Forelimb muscle (tissue), 1 donor: ENCODE measurements at regions not wholly inside any gene's neighbourhood (a gene's known extent, or its start where the extent isn't known, plus 50 kb on each side); places are given as distances from the start of the nearest gene placed in this dataset.

Experiments used
- DNase-seq: peaks from one replicate; pipeline ENCODE4 v3.0.0-alpha.2; 2013; ENCODE audit warnings: low read depth

- no peak for DNase-seq
Observed at GRCh38 chr11:131299598-131300438, 70.6 kb upstream of the NTM start.

GRCh38 chr11:131300439-131300717 lies 70.0 kb upstream of the NTM start:
- DNase-seq, result no peak

DNA sequence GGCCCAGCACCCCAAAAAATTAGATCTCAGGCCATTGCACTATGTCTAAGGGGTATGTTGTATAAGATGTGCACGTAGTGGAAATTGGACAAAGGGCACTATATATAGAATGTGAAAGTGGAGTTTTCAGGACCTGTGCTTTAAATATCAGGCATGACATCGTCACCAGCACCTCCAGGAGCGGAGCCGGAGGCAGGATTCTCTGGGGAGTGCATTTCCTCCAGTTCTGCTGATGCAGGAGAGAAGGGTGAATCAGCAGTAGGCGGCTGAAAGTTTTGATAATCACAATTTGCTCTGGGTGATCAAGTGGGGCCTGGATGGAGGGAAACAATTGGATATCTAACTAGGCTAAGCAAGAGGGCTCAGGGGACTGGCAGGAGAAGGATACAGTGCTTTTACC lies 69.1 kb upstream of the NTM start:
- DNase-seq, result no peak

DNA sequence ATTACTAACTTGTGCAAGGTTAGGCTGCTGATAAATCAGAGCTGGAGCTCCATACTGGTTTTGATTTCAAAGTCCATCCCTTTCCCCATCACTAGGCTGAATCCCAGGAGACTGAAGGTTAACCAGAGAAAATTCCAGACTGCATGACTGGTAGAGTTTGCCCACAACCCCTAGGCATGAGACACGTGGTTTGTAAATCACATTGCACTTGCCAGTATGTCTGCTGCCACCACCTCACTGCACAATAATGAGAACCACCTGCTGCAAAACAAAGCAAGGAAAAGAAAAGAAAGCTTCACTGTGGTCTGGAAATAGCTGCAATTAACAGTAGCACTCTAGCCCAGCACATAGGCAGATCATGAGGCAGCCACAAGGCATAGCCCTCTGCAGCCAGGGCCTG lies 67.6 kb upstream of the NTM start:
- DNase-seq, result no peak

DNA sequence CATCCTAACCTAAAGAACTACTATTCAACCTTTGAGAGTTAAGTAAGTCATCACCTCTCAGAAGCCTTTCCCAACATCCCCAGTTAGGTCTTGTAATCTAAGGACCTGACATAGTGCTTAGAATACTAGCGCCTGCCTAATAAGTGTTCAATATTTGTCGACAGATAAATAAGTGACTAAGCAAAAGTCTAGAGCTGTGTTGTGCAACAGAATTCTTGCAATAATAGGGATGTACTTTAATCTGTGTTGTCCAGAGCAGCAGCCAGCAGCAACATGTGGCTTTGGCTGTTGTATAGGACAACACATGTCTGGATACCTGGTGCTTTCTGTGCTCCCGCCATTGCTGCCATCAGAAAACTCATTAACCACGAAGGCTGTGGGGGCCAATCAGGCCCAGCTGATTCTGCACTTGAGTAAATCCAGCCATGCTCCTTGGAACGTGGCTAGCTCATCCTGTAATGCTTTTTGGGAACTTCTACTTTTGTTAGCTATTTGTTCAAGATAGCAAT lies 66.8 kb upstream of the NTM start:
- DNase-seq, result no peak

DNA sequence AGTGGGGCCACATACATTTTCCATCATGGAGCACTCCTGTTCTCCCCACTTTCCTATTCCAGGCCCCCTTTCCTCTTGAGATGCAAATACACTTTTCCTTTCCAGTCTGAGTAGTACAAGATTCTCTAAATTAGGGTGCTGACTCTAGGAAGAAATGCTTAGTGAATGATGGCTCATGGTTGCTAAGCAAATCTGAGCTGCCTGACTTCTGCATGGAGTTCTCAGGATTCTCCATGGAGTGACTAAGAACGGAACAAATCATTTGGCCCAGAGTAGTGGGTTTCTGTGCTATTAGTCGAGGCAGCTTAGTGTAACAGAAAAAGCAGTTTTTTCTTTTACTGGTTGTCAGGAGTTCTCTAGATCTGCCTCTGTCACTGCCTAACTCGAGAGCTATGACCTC lies 65.4 kb upstream of the NTM start:
- DNase-seq, result no peak

- DNase-seq, result no peak
Observed at GRCh38 chr11:131307506-131307905, 62.9 kb upstream of the NTM start.

DNA sequence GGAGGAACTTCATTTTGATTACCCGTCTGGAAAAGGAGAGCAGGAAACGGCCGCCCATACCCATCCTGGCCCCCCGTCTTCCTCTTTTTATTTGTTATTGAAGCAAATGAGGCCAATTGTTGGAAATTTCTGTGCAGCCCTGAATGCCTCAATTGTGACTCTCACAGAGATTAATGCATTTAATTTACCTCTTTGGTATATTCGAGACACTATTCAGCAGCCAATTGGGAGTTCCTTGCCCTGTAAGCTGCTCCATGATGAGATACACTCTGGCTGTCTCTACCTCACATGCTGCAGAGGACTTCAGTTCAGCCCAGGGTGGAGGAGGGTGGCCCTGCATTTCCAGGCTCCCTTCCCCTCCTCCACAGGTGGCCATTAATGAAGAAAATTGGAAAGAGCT lies 60.6 kb upstream of the NTM start:
- DNase-seq, result no peak

DNA sequence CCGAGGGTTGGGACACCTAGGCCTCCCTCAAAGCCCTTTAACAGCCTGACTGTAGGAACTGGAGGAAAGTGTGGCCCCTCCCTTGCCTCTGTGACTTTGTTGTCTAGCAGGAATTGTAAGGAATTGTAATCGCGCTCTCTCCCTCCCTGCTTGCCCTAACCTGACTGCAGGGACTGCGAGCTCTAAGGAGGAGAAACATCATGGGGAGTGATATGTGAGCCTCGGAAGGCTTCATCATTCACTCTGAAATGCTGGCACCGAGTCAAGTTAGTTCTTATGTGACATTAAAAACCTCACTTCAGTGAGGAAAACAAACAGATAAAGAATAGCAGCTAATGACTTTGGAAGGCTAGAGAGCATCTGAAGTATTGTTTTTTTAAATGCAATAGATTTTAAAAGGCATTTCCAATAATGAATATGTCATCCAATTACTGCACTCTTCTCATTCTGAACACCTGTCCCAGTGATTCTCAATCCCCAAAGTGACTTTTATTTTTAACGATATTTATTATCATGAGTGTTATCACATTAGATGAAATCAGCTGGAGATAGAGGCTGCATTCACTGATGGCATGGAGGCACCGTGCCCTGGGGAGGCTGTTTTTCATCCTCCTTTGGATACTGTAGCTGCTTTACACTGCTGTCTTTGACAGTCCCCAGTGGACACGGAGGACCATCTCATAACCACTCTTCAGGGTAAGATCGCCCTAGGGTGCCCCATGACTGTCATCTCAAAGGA lies 58.5 kb upstream of the NTM start:
- no peak for DNase-seq
